A549 (cell line): ENCODE measurements at regions not wholly inside any gene's neighbourhood (a gene's known extent, or its start where the extent isn't known, plus 50 kb on each side); places are given as distances from the start of the nearest gene placed in this dataset.

ENCODE experiments used
- ATAC-seq, 2 experiments: fragments of 200-7000 bp in 1 of 2; fragments of >200 bp in 1 of 2; cut with Nextera tagmentation in 1 of 2; cut with Tn5 transposase in 1 of 2; 3 replicates each; pipeline versions ENCODE4 v1.8.0 to v1.9.1; 2018 to 2020; ENCODE audit warnings: mild to moderate bottlenecking in 1 of 2, moderate library complexity in 1 of 2
- CTCF ChIA-PET: fragments of 300-600 bp; sonication (Branson Sonifier 250); formaldehyde crosslinking; extraction: SDS; loops from one replicate; lab custom pipeline; 2021; ENCODE audit warnings: antibody characterized with exemption, inconsistent platforms; lab: Yijun Ruan, JAX
- POLR2A ChIA-PET: fragments of 350-600 bp; formaldehyde crosslinking; extraction: SDS; loops from one replicate; lab custom pipeline; 2021; ENCODE audit warnings: antibody characterized with exemption, inconsistent platforms; lab: Yijun Ruan, JAX
- DNase-seq, 2 experiments: peaks; one replicate each; pipeline versions ENCODE4 v3.0.0 to v3.0.0-alpha.2; 2011 to 2016; ENCODE audit warnings: low read depth in 1 of 2, low spot score in 1 of 2
- FAIRE-seq: peaks from 2 replicates; lab custom pipeline; 2011; peaks lifted over from hg19 to GRCh38; lab: Jason Lieb, UNC
- H3K27ac ChIP-seq, 2 experiments: fragments of >200 bp; sonication (Bioruptor Twin); formaldehyde crosslinking; 3 replicates each; pipeline ENCODE4 v1.5.1; 2016 to 2017
- H3K4me1 ChIP-seq: fragments of >200 bp; sonication (Bioruptor Twin); formaldehyde crosslinking; 3 replicates; pipeline ENCODE4 v1.6.1; 2016
- H3K4me2 ChIP-seq: fragments of >200 bp; sonication (Bioruptor Twin); formaldehyde crosslinking; 3 replicates; pipeline ENCODE4 v1.6.1; 2016
- H3K4me3 ChIP-seq: fragments of >200 bp; sonication (Bioruptor Twin); formaldehyde crosslinking; 3 replicates; pipeline ENCODE4 v1.5.1; 2016
- H3K9me3 ChIP-seq: fragments of >200 bp; sonication (Bioruptor Twin); formaldehyde crosslinking; 3 replicates; pipeline ENCODE4 v1.6.1; 2016
- CBX2 ChIP-seq: fragments of 200-600 bp; sonication (generic); IDR thresholded peaks from 2 replicates; pipeline ENCODE4 v1.6.1; 2016; ENCODE audit warnings: low read depth, mild to moderate bottlenecking, borderline replicate concordance
- CBX8 ChIP-seq: fragments of 200-600 bp; sonication (generic); IDR thresholded peaks from 2 replicates; pipeline ENCODE4 v1.6.1; 2016
- CHD2 ChIP-seq: fragments of 150-350 bp; IDR thresholded peaks from 2 replicates; pipeline ENCODE4 v1.6.1; 2014; ENCODE audit warnings: low read length; ENCODE audit not compliant: partially characterized antibody
- CHD4 ChIP-seq: fragments of 200-600 bp; sonication (generic); IDR thresholded peaks from 2 replicates; pipeline ENCODE4 v1.6.1; 2016; ENCODE audit warnings: antibody characterized with exemption, mild to moderate bottlenecking, borderline replicate concordance
- EHMT2 ChIP-seq: fragments of 200-600 bp; sonication (generic); IDR thresholded peaks from 2 replicates; pipeline ENCODE4 v1.6.1; 2016; ENCODE audit warnings: antibody characterized with exemption, low read depth, mild to moderate bottlenecking, moderate library complexity
- ELK1 ChIP-seq: fragments of 150-350 bp; IDR thresholded peaks from 2 replicates; pipeline ENCODE4 v1.6.1; 2014; ENCODE audit warnings: low read depth, mild to moderate bottlenecking, low read length
- GATA3 ChIP-seq: IDR thresholded peaks from 2 replicates; pipeline ENCODE4 v1.6.1; 2012; ENCODE audit warnings: borderline replicate concordance
- HMGXB4 ChIP-seq: fragments of 250-450 bp; sonication (Bioruptor Pico); IDR thresholded peaks from 2 replicates; pipeline ENCODE4 v1.5.0; 2021; ENCODE audit warnings: mild to moderate bottlenecking, moderate library complexity, borderline replicate concordance
- HOXB13 ChIP-seq: fragments of 250-450 bp; sonication (Bioruptor Pico); IDR thresholded peaks from 2 replicates; pipeline ENCODE4 v1.5.0; 2020; ENCODE audit warnings: low read depth, mild to moderate bottlenecking, moderate library complexity
- JUN ChIP-seq, 2 experiments: fragments of >200 bp; sonication (Bioruptor Twin); formaldehyde crosslinking; IDR thresholded peaks; 2 replicates in 1 of 2; 3 replicates in 1 of 2; pipeline ENCODE4 v1.6.1; 2016 to 2017
- MAX ChIP-seq: IDR thresholded peaks from 2 replicates; pipeline ENCODE4 v1.6.1; 2012
- PBX3 ChIP-seq: IDR thresholded peaks from 2 replicates; pipeline ENCODE4 v1.6.1; 2012
- RCOR1 ChIP-seq: fragments of 150-350 bp; IDR thresholded peaks from 2 replicates; pipeline ENCODE4 v1.6.1; 2014; ENCODE audit warnings: antibody characterized with exemption, low read length, low read depth
- REST ChIP-seq: fragments of 200-600 bp; sonication (generic); IDR thresholded peaks from 2 replicates; pipeline ENCODE4 v1.6.1; 2016; ENCODE audit warnings: antibody characterized with exemption, mild to moderate bottlenecking, moderate library complexity
- RNF2 ChIP-seq: fragments of 200-600 bp; sonication (generic); IDR thresholded peaks from 2 replicates; pipeline ENCODE4 v1.6.1; 2016; ENCODE audit warnings: low read depth, mild to moderate bottlenecking, antibody characterized with exemption, moderate library complexity, borderline replicate concordance
- SMC3 ChIP-seq: fragments of >200 bp; sonication (Bioruptor Twin); formaldehyde crosslinking; IDR thresholded peaks from 3 replicates; pipeline ENCODE4 v1.6.1; 2018; ENCODE audit warnings: inconsistent platforms
- SREBF2 ChIP-seq: fragments of 450-650 bp; IDR thresholded peaks from 2 replicates; pipeline ENCODE4 v1.6.1; 2014; ENCODE audit warnings: mild to moderate bottlenecking, moderate library complexity
- TP53 ChIP-seq: fragments of 250-450 bp; sonication (Bioruptor Pico); IDR thresholded peaks from 2 replicates; pipeline ENCODE4 v1.5.0; 2021; ENCODE audit warnings: mild to moderate bottlenecking, moderate library complexity
- ZFP36 ChIP-seq: fragments of 450-650 bp; IDR thresholded peaks from 2 replicates; pipeline ENCODE4 v1.6.1; 2014; ENCODE audit warnings: borderline replicate concordance; ENCODE audit not compliant: partially characterized antibody
- WGBS: methylation state at CpG from one replicate; pipeline ENCODE4 v1.1.6; 2017; ENCODE audit errors: missing lambda C conversion rate; 5-methylcytosine and 5-hydroxymethylcytosine counted together
- TF ChIP-seq, protein P1 (sequence below): fragments of 450-650 bp; IDR thresholded peaks from 2 replicates; pipeline ENCODE4 v1.6.1; 2014; ENCODE audit warnings: antibody characterized with exemption
- TF ChIP-seq, protein P2 (sequence below): fragments of >200 bp; sonication (Bioruptor Twin); formaldehyde crosslinking; IDR thresholded peaks from 2 replicates; pipeline ENCODE4 v1.6.1; 2016

DNA sequence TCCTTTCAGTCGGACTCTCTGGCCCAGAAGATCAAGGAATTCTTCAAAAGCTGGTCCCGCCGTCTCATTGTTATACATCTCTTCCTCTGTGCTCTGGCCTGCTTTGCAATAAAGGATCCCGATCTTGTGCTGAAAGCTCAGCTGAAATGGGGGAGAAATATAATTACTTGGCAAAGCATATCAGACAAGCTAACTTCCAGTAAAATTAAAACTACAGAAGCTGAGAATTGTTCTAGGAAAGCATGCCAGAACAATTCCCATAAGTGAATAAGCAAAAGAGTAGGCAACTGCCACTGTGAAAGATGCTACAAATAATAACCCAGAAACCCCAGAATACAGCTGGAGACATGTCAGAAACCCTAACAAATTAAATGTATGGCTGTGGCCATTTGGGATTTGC, 146.1 kb downstream of the SIPA1L2 start (continued):
- TF ChIP-seq REST (no peak), EHMT2 (no peak), CHD4 (no peak), RNF2 (no peak), CBX2 (no peak), TP53 (no peak), PBX3 (no peak), CBX8 (no peak), HOXB13 (CRISPR knock-in tag) (no peak), HMGXB4 (CRISPR knock-in tag) (no peak)
- TF ChIP-seq, protein P1, sequence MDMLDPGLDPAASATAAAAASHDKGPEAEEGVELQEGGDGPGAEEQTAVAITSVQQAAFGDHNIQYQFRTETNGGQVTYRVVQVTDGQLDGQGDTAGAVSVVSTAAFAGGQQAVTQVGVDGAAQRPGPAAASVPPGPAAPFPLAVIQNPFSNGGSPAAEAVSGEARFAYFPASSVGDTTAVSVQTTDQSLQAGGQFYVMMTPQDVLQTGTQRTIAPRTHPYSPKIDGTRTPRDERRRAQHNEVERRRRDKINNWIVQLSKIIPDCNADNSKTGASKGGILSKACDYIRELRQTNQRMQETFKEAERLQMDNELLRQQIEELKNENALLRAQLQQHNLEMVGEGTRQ, result no peak

DNA sequence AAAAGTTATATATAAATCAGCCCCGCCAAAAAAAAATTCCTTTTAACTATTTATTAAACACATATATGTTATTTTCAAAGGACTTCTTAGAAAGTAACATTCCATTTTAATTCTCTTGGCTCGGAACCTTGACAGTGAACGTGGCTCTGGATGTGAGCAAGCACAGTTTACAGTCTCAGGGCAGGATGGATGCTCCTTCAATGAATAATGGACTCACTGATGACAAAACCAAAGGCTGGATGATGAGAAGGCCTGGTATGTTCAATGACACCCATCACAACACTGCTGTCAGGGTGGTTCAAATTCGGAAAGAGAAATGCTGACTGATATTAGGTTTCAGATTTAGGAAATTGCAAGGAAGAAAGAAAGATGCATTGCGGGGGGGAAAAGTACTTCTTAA, 148.8 kb downstream of the SIPA1L2 start:
- 90% methylated on average over 5 of the region's 5 CpGs for WGBS
- POLR2A ChIA-PET, result no interaction called here
- no peak overlapping the region for H3K4me3 ChIP-seq
- CTCF ChIA-PET, result no interaction called here
- H3K4me1 ChIP-seq, result no peaks in the 10 kb centered on the region
- no peak for ATAC-seq
- H3K4me2 ChIP-seq, result no peak overlapping the region
- no peak for FAIRE-seq
- DNase-seq, result no peak
- H3K9me3 ChIP-seq, result no peaks in the 10 kb centered on the region
- no peak overlapping the region for H3K27ac ChIP-seq
- no peak for TF ChIP-seq CHD2
- TF ChIP-seq EHMT2, result no peak
- no peak for TF ChIP-seq CBX8
- no peak for TF ChIP-seq ZFP36
- TF ChIP-seq MAX, result no peak
- no peak for TF ChIP-seq PBX3
- TF ChIP-seq JUN (IDR thresholded peaks at IDR 0.05), result no peak
- no peak for TF ChIP-seq HMGXB4 (CRISPR knock-in tag)
- no peak for TF ChIP-seq RCOR1
- TF ChIP-seq SMC3, result no peak
- TF ChIP-seq GATA3, result no peak
- no peak for TF ChIP-seq SREBF2
- no peak for TF ChIP-seq REST
- TF ChIP-seq, protein P2, sequence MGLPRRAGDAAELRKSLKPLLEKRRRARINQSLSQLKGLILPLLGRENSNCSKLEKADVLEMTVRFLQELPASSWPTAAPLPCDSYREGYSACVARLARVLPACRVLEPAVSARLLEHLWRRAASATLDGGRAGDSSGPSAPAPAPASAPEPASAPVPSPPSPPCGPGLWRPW, result no peak
- no peak for TF ChIP-seq ELK1
